Ectodermal cell (in vitro differentiated cells): ENCODE measurements at regions not wholly inside any gene's neighbourhood (a gene's known extent, or its start where the extent isn't known, plus 50 kb on each side); places are given as distances from the start of the nearest gene placed in this dataset.

Experiments used
- H3K27ac ChIP-seq: 2 replicates; pipeline ENCODE4 v1.7.0; 2013; ENCODE audit warnings: mild to moderate bottlenecking, low read depth, low read length; ENCODE audit not compliant: insufficient read depth, poor library complexity, severe bottlenecking
- H3K27me3 ChIP-seq: 2 replicates; pipeline ENCODE4 v1.7.0; 2013; ENCODE audit warnings: mild to moderate bottlenecking, low read length; ENCODE audit not compliant: insufficient read depth, control insufficient read depth, poor library complexity, severe bottlenecking
- H3K36me3 ChIP-seq: one replicate; pipeline ENCODE4 v1.7.0; 2013; ENCODE audit warnings: low read length; ENCODE audit not compliant: control insufficient read depth, insufficient read depth
- H3K4me1 ChIP-seq: one replicate; pipeline ENCODE4 v1.7.0; 2013; ENCODE audit warnings: low read length; ENCODE audit not compliant: control insufficient read depth, insufficient read depth
- H3K4me3 ChIP-seq: 2 replicates; pipeline ENCODE4 v1.7.0; 2013; ENCODE audit warnings: low read depth, low read length, control low read depth; ENCODE audit not compliant: insufficient read depth
- H3K9me3 ChIP-seq: 2 replicates; pipeline ENCODE4 v1.7.0; 2013; ENCODE audit warnings: mild to moderate bottlenecking, low read length, moderate library complexity; ENCODE audit not compliant: control insufficient read depth
- WGBS, 2 experiments: methylation state at CpG; one replicate each; pipeline ENCODE4 v1.1.7; 2013; ENCODE audit warnings: missing lambda C conversion rate in 2 of 2; 5-methylcytosine and 5-hydroxymethylcytosine counted together

- H3K9me3 ChIP-seq, result no peaks in the 10 kb centered on the region
- 75% methylated on average over 5 of the region's 5 CpGs for WGBS, 2 experiments
- H3K36me3 ChIP-seq, result no peaks in the 10 kb centered on the region
- no peak overlapping the region for H3K4me3 ChIP-seq
- no peaks in the 10 kb centered on the region for H3K4me1 ChIP-seq
- H3K27me3 ChIP-seq, result no peaks in the 10 kb centered on the region
- no peak overlapping the region for H3K27ac ChIP-seq
Observed at GRCh38 chr14:34235643-34236300, 226.3 kb downstream of the SPTSSA start.

- Histone ChIP-seq H3K4me1 (no peaks in the 10 kb centered on the region), H3K4me3 (no peak overlapping the region), H3K27ac (no peak overlapping the region), H3K9me3 (no peaks in the 10 kb centered on the region), H3K27me3 (no peaks in the 10 kb centered on the region), H3K36me3 (no peaks in the 10 kb centered on the region)
- WGBS, 2 experiments, result 92 to 100% methylated on average over 1 to 2 of the region's 2 CpGs
Observed at GRCh38 chr14:34234258-34234657, 227.8 kb downstream of the SPTSSA start.

GRCh38 chr14:34233619-34234018 lies 228.4 kb downstream of the SPTSSA start:
- WGBS, 2 experiments, result 89 to 96% methylated on average over 1 of the region's 1 CpG
- H3K4me1 ChIP-seq, result no peaks in the 10 kb centered on the region
- H3K4me3 ChIP-seq, result no peak overlapping the region
- no peaks in the 10 kb centered on the region for H3K9me3 ChIP-seq
- no peaks in the 10 kb centered on the region for H3K36me3 ChIP-seq
- no peaks in the 10 kb centered on the region for H3K27me3 ChIP-seq
- no peak overlapping the region for H3K27ac ChIP-seq

GRCh38 chr14:34232790-34233189 lies 229.2 kb downstream of the SPTSSA start:
- H3K4me3 ChIP-seq, result no peak overlapping the region
- 80 to 92% methylated on average over 2 of the region's 2 CpGs for WGBS, 2 experiments
- no peaks in the 10 kb centered on the region for H3K4me1 ChIP-seq
- H3K9me3 ChIP-seq, result no peaks in the 10 kb centered on the region
- no peaks in the 10 kb centered on the region for H3K36me3 ChIP-seq
- no peak overlapping the region for H3K27ac ChIP-seq
- H3K27me3 ChIP-seq, result no peaks in the 10 kb centered on the region

- WGBS, 2 experiments, result 94 to 98% methylated on average over 5 of the region's 5 CpGs
- H3K9me3 ChIP-seq, result no peaks in the 10 kb centered on the region
- no peaks in the 10 kb centered on the region for H3K36me3 ChIP-seq
- H3K4me1 ChIP-seq, result no peaks in the 10 kb centered on the region
- no peaks in the 10 kb centered on the region for H3K27me3 ChIP-seq
- no peak overlapping the region for H3K27ac ChIP-seq
- H3K4me3 ChIP-seq, result no peak overlapping the region
Observed at GRCh38 chr14:34231626-34232025, 230.4 kb downstream of the SPTSSA start.

GRCh38 chr14:34229140-34229539 lies 232.9 kb downstream of the SPTSSA start:
- 94 to 95% methylated on average over 7 of the region's 7 CpGs for WGBS, 2 experiments
- Histone ChIP-seq H3K4me1 (no peaks in the 10 kb centered on the region), H3K27me3 (no peaks in the 10 kb centered on the region), H3K36me3 (no peaks in the 10 kb centered on the region), H3K4me3 (no peak overlapping the region), H3K9me3 (no peaks in the 10 kb centered on the region), H3K27ac (no peak overlapping the region)

- Histone ChIP-seq H3K36me3 (no peaks in the 10 kb centered on the region), H3K27me3 (no peaks in the 10 kb centered on the region), H3K27ac (no peak overlapping the region), H3K9me3 (no peaks in the 10 kb centered on the region), H3K4me1 (no peaks in the 10 kb centered on the region), H3K4me3 (no peak overlapping the region)
- 89 to 91% methylated on average over 5 of the region's 5 CpGs for WGBS, 2 experiments
Observed at GRCh38 chr14:34228650-34228976, 233.4 kb downstream of the SPTSSA start.

- no peak overlapping the region for H3K27ac ChIP-seq
- no peak overlapping the region for H3K4me3 ChIP-seq
- no peaks in the 10 kb centered on the region for H3K9me3 ChIP-seq
- WGBS, 2 experiments, result 39 to 41% methylated on average over 22 of the region's 22 CpGs
- H3K36me3 ChIP-seq, result no peaks in the 10 kb centered on the region
- no peaks in the 10 kb centered on the region for H3K4me1 ChIP-seq
- H3K27me3 ChIP-seq, result no peaks in the 10 kb centered on the region
Observed at GRCh38 chr14:34227834-34228649, 234.0 kb downstream of the SPTSSA start.

GRCh38 chr14:34224221-34224620 lies 237.8 kb downstream of the SPTSSA start:
- H3K9me3 ChIP-seq, result no peaks in the 10 kb centered on the region
- no peak overlapping the region for H3K4me3 ChIP-seq
- no peaks in the 10 kb centered on the region for H3K27me3 ChIP-seq
- no peak overlapping the region for H3K27ac ChIP-seq
- H3K36me3 ChIP-seq, result no peaks in the 10 kb centered on the region
- H3K4me1 ChIP-seq, result no peaks in the 10 kb centered on the region

- Histone ChIP-seq H3K4me1 (no peaks in the 10 kb centered on the region), H3K36me3 (no peaks in the 10 kb centered on the region), H3K4me3 (no peak overlapping the region), H3K27ac (no peak overlapping the region), H3K9me3 (no peaks in the 10 kb centered on the region), H3K27me3 (no peaks in the 10 kb centered on the region)
- 55 to 75% methylated on average over 3 of the region's 3 CpGs for WGBS, 2 experiments
Observed at GRCh38 chr14:34223373-34224148, 238.5 kb downstream of the SPTSSA start.
